ENCODE measurements at regions not wholly inside any gene's neighbourhood (a gene's known extent, or its start where the extent isn't known, plus 50 kb on each side); places are given as distances from the start of the nearest gene placed in this dataset.

GRCh38 chr14:106302661-106303060, 776.3 kb downstream of the TMEM121 start:
- intact Hi-C loops (cut with micrococcal nuclease; ENCODE audit: unreplicated experiment) = no loop called here

GRCh38 chr14:106304271-106304670, 777.9 kb downstream of the TMEM121 start:
- H3K27me3 ChIP-seq (replicated peaks; ENCODE audit: control insufficient read depth, insufficient read depth, low read length) = no peaks in the 10 kb centered on the region
- peaks cover 3% of the 10 kb centered on the region for H3K27me3 Mint-ChIP-seq (ENCODE audit: insufficient read depth, unreplicated experiment)
- H3K4me3 Mint-ChIP-seq (ENCODE audit: unreplicated experiment) = no peak overlapping the region
- no peaks in the 10 kb centered on the region for H3K36me3 ChIP-seq (ENCODE audit: control insufficient read depth, insufficient read depth, low read length)
- DNase-seq = no peak
- 0 out of 2 replicates have a peak, but pooled peaks cover 3% of the 10 kb centered on the region for H3K9me3 ChIP-seq
- peaks cover 9% of the 10 kb centered on the region for H3K9me3 Mint-ChIP-seq (ENCODE audit: unreplicated experiment)
- no peak for TF ChIP-seq CTCF (IDR thresholded peaks at IDR 0.05; ENCODE audit: insufficient read depth in 1 of 2, low read depth in 1 of 2, low read length in 1 of 2, severe bottlenecking in 1 of 2, unreplicated experiment in 1 of 2)
- H3K4me1 Mint-ChIP-seq (ENCODE audit: low read depth, unreplicated experiment) = no peaks in the 10 kb centered on the region
- CTCF ChIA-PET = no interaction called here
- H3K27ac Mint-ChIP-seq (ENCODE audit: unreplicated experiment) = no peak overlapping the region
- no TSS peak for BruUV-seq (replicated peaks)
- H3K4me3 ChIP-seq (ENCODE audit: low read depth, low read length) = no peak overlapping the region
- H3K36me3 Mint-ChIP-seq (ENCODE audit: insufficient read depth, unreplicated experiment) = peaks cover 4% of the 10 kb centered on the region
- POLR2A ChIA-PET = no interaction called here
- intact Hi-C loops (cut with micrococcal nuclease; ENCODE audit: unreplicated experiment) = no loop called here
- H3K4me1 ChIP-seq = no peaks in the 10 kb centered on the region

More at GRCh38 chr14:106302661-106303060, 776.3 kb downstream of the TMEM121 start:
- no peak for TF ChIP-seq CTCF (IDR thresholded peaks at IDR 0.05; ENCODE audit: insufficient read depth in 1 of 2, low read depth in 1 of 2, low read length in 1 of 2, severe bottlenecking in 1 of 2, unreplicated experiment in 1 of 2)
- no peaks in the 10 kb centered on the region for H3K4me1 ChIP-seq
- Mint-ChIP-seq H3K27ac (ENCODE audit: unreplicated experiment) (no peak overlapping the region), H3K36me3 (ENCODE audit: insufficient read depth, unreplicated experiment) (no peaks in the 10 kb centered on the region), H3K9me3 (ENCODE audit: unreplicated experiment) (peaks cover 5% of the 10 kb centered on the region), H3K27me3 (ENCODE audit: insufficient read depth, unreplicated experiment) (peaks cover 3% of the 10 kb centered on the region), H3K4me3 (ENCODE audit: unreplicated experiment) (no peak overlapping the region), H3K4me1 (ENCODE audit: low read depth, unreplicated experiment) (no peaks in the 10 kb centered on the region)
- BruUV-seq (replicated peaks) = no TSS peak
- CTCF ChIA-PET = no interaction called here
- DNase-seq = no peak
- no peaks in the 10 kb centered on the region for H3K36me3 ChIP-seq (ENCODE audit: control insufficient read depth, insufficient read depth, low read length)
- H3K27me3 ChIP-seq (replicated peaks; ENCODE audit: control insufficient read depth, insufficient read depth, low read length) = no peaks in the 10 kb centered on the region
- no peaks in the 10 kb centered on the region for H3K9me3 ChIP-seq
- no peak overlapping the region for H3K4me3 ChIP-seq (ENCODE audit: low read depth, low read length)
- POLR2A ChIA-PET = no interaction called here

GRCh38 chr14:106308839-106309389, 782.5 kb downstream of the TMEM121 start:
- POLR2A ChIA-PET = no interaction called here
- intact Hi-C loops (cut with micrococcal nuclease; ENCODE audit: unreplicated experiment) = no loop called here
- no peak overlapping the region for H3K4me3 ChIP-seq (ENCODE audit: low read depth, low read length)
- Mint-ChIP-seq H3K27ac (ENCODE audit: unreplicated experiment) (no peak overlapping the region), H3K27me3 (ENCODE audit: insufficient read depth, unreplicated experiment) (peaks cover 3% of the 10 kb centered on the region), H3K4me1 (ENCODE audit: low read depth, unreplicated experiment) (no peaks in the 10 kb centered on the region), H3K4me3 (ENCODE audit: unreplicated experiment) (no peak overlapping the region), H3K9me3 (ENCODE audit: unreplicated experiment) (peaks cover 9% of the 10 kb centered on the region), H3K36me3 (ENCODE audit: insufficient read depth, unreplicated experiment) (peaks cover 5% of the 10 kb centered on the region)
- H3K27me3 ChIP-seq (replicated peaks; ENCODE audit: control insufficient read depth, insufficient read depth, low read length) = no peaks in the 10 kb centered on the region
- peak; percentile 85 to 87 for TF ChIP-seq CTCF (IDR thresholded peaks at IDR 0.05; ENCODE audit: insufficient read depth in 1 of 2, low read depth in 1 of 2, low read length in 1 of 2, severe bottlenecking in 1 of 2, unreplicated experiment in 1 of 2)
- CTCF ChIA-PET = interaction anchor here (0.5 to 0.8 kb wide), 5 partner anchors 10 to 108 kb away, joined by 3 to 4 read pairs (median 3); no protein-coding TSS in a partner anchor
- peak in 1 of 2 experiments; percentile 67 for DNase-seq
- H3K9me3 ChIP-seq = 0 out of 2 replicates have a peak, but pooled peaks cover 3% of the 10 kb centered on the region
- H3K36me3 ChIP-seq (ENCODE audit: control insufficient read depth, insufficient read depth, low read length) = no peaks in the 10 kb centered on the region
- no peaks in the 10 kb centered on the region for H3K4me1 ChIP-seq
- no TSS peak for BruUV-seq (replicated peaks)
